Naive thymus-derived CD4-positive, alpha-beta T cell (primary cell): ENCODE measurements at regions not wholly inside any gene's neighbourhood (a gene's known extent, or its start where the extent isn't known, plus 50 kb on each side); places are given as distances from the start of the nearest gene placed in this dataset.

Experiments used
- ATAC-seq: fragments of 150-1000 bp; cut with Tn5 transposase; 2 replicates; pipeline ENCODE4 v1.10.0; 2021; ENCODE audit warnings: mild to moderate bottlenecking, moderate library complexity
- CTCF ChIA-PET: fragments of 350-600 bp; sonication (Branson Sonifier 250); formaldehyde crosslinking; loops from one replicate; lab custom pipeline; 2021; ENCODE audit warnings: antibody characterized with exemption; lab: Charles Lee
- POLR2A ChIA-PET: fragments of 350-600 bp; sonication (Branson Sonifier 250); formaldehyde crosslinking; loops from one replicate; lab custom pipeline; 2021; ENCODE audit warnings: antibody characterized with exemption, inconsistent platforms; lab: Charles Lee
- DNase-seq, 9 donors: peaks; one replicate each; pipeline versions ENCODE4 v3.0.0 to v3.0.0-alpha.2; 2020 to 2022; ENCODE audit warnings: mixed read lengths in 1 of 9
- H3K27ac ChIP-seq: one replicate; pipeline ENCODE4 v1.7.0; 2013; ENCODE audit warnings: mild to moderate bottlenecking, low read depth, low read length, moderate library complexity
- H3K27me3 ChIP-seq, 2 donors: one replicate each; pipeline ENCODE4 v1.7.0; 2013; ENCODE audit warnings: low read length in 2 of 2, mild to moderate bottlenecking in 2 of 2, moderate library complexity in 2 of 2; ENCODE audit not compliant: control insufficient read depth in 2 of 2, insufficient read depth in 2 of 2
- H3K36me3 ChIP-seq, 3 experiments: 1 replicate in 2 of 3; 2 replicates in 1 of 3; pipeline ENCODE4 v1.7.0; 2013; ENCODE audit warnings: low read length in 3 of 3, mild to moderate bottlenecking in 3 of 3, moderate library complexity in 1 of 3; ENCODE audit not compliant: insufficient read depth in 3 of 3, control insufficient read depth in 2 of 3
- H3K4me1 ChIP-seq, 2 donors: one replicate each; pipeline ENCODE4 v1.7.0; 2013; ENCODE audit warnings: low read length in 2 of 2, mild to moderate bottlenecking in 2 of 2, moderate library complexity in 1 of 2; ENCODE audit not compliant: control insufficient read depth in 2 of 2, insufficient read depth in 2 of 2
- H3K4me3 ChIP-seq: 2 replicates; pipeline ENCODE4 v1.7.0; 2013; ENCODE audit warnings: mild to moderate bottlenecking, low read length
- H3K9me3 ChIP-seq, 3 experiments: 1 replicate in 2 of 3; 2 replicates in 1 of 3; pipeline ENCODE4 v1.7.0; 2013; ENCODE audit warnings: low read length in 3 of 3; ENCODE audit not compliant: control insufficient read depth in 2 of 3
- H3K27ac Mint-ChIP-seq, 9 donors: one replicate each; pipeline ENCODE4 v1.8.0; 2020 to 2022; ENCODE audit warnings: mixed read lengths in 9 of 9, mild to moderate bottlenecking in 8 of 9, moderate library complexity in 5 of 9, inconsistent platforms in 2 of 9
- H3K27me3 Mint-ChIP-seq, 5 donors: one replicate each; pipeline ENCODE4 v1.8.0; 2021 to 2022; ENCODE audit warnings: mixed read lengths in 5 of 5, mild to moderate bottlenecking in 1 of 5
- H3K36me3 Mint-ChIP-seq, 5 donors: one replicate each; pipeline ENCODE4 v1.8.0; 2020 to 2022; ENCODE audit warnings: mixed read lengths in 5 of 5, mild to moderate bottlenecking in 3 of 5, inconsistent platforms in 1 of 5
- H3K4me1 Mint-ChIP-seq, 7 donors: one replicate each; pipeline ENCODE4 v1.8.0; 2020 to 2022; ENCODE audit warnings: mixed read lengths in 7 of 7, mild to moderate bottlenecking in 3 of 7, inconsistent platforms in 1 of 7
- H3K4me3 Mint-ChIP-seq, 10 donors: one replicate each; pipeline ENCODE4 v1.8.0; 2020 to 2022; ENCODE audit warnings: mild to moderate bottlenecking in 10 of 10, mixed read lengths in 10 of 10, moderate library complexity in 6 of 10, inconsistent platforms in 2 of 10
- H3K9me3 Mint-ChIP-seq, 11 donors: one replicate each; pipeline ENCODE4 v1.8.0; 2020 to 2022; ENCODE audit warnings: mixed read lengths in 11 of 11, mild to moderate bottlenecking in 4 of 11, inconsistent platforms in 1 of 11, moderate library complexity in 1 of 11
- intact Hi-C, 2 donors: fragments of 100-400 bp; cut with micrococcal nuclease; formaldehyde crosslinking; loops; one replicate each; pipeline ENCODE4 v1.15.1; 2023

- CTCF ChIA-PET, result no interaction called here
- ATAC-seq, result no peak
Measured at GRCh38 chr6:132204591-132204990, 196.7 kb downstream of the MOXD1 start.

GRCh38 chr6:132202574-132202973 lies 198.7 kb downstream of the MOXD1 start:
- H3K4me1 ChIP-seq, result no peaks in the 10 kb centered on the region
- intact Hi-C loops, result loop anchor here in 1 of 2 donors (1.0 kb wide), 1 partner anchor 34 kb away; no protein-coding TSS in a partner anchor
- ATAC-seq (no peak), DNase-seq (no peak)
- H3K27me3 ChIP-seq, result no peaks in the 10 kb centered on the region
- Mint-ChIP-seq H3K9me3 (peaks cover 0 to 4% (median 0%) of the 10 kb centered on the region in 11 donors), H3K27me3 (peaks cover 0 to 20% (median 3%) of the 10 kb centered on the region in 5 donors), H3K4me3 (no peak overlapping the region), H3K4me1 (no peaks in the 10 kb centered on the region), H3K27ac (no peak overlapping the region), H3K36me3 (no peaks in the 10 kb centered on the region)
- H3K36me3 ChIP-seq, result no peaks in the 10 kb centered on the region
- ChIA-PET CTCF (no interaction called here), POLR2A (no interaction called here)
- H3K27ac ChIP-seq, result no peak overlapping the region
- no peaks in the 10 kb centered on the region for H3K9me3 ChIP-seq
- H3K4me3 ChIP-seq, result no peak overlapping the region

More at GRCh38 chr6:132204591-132204990, 196.7 kb downstream of the MOXD1 start:
- H3K36me3 Mint-ChIP-seq, result no peaks in the 10 kb centered on the region
- DNase-seq, result no peak
- POLR2A ChIA-PET, result no interaction called here
- intact Hi-C loops, result no loop called here
- H3K27me3 Mint-ChIP-seq, result peaks cover 5 to 37% (median 7%) of the 10 kb centered on the region in 5 donors
- no peak overlapping the region for H3K4me3 Mint-ChIP-seq
- H3K27ac Mint-ChIP-seq, result no peak overlapping the region
- no peak overlapping the region for H3K4me3 ChIP-seq
- no peaks in the 10 kb centered on the region for H3K4me1 Mint-ChIP-seq
- H3K9me3 Mint-ChIP-seq, result peaks cover 0 to 4% (median 0%) of the 10 kb centered on the region in 11 donors
- H3K9me3 ChIP-seq, result no peaks in the 10 kb centered on the region
- no peaks in the 10 kb centered on the region for H3K36me3 ChIP-seq
- no peaks in the 10 kb centered on the region for H3K27me3 ChIP-seq
- no peak overlapping the region for H3K27ac ChIP-seq
- H3K4me1 ChIP-seq, result no peaks in the 10 kb centered on the region

GRCh38 chr6:132199343-132199742 lies 201.9 kb downstream of the MOXD1 start:
- Histone ChIP-seq H3K4me1 (no peaks in the 10 kb centered on the region), H3K4me3 (no peak overlapping the region), H3K27me3 (no peaks in the 10 kb centered on the region), H3K9me3 (no peaks in the 10 kb centered on the region), H3K27ac (no peak overlapping the region), H3K36me3 (no peaks in the 10 kb centered on the region)
- Mint-ChIP-seq H3K4me1 (no peaks in the 10 kb centered on the region), H3K27ac (no peak overlapping the region), H3K9me3 (peaks cover 0 to 1% (median 0%) of the 10 kb centered on the region in 11 donors), H3K27me3 (peaks cover 0 to 7% (median 0%) of the 10 kb centered on the region in 5 donors), H3K36me3 (no peaks in the 10 kb centered on the region), H3K4me3 (no peak overlapping the region)
- intact Hi-C loops, result no loop called here
- ATAC-seq (no peak), DNase-seq (no peak)
- POLR2A ChIA-PET, result no interaction called here
- CTCF ChIA-PET, result no interaction called here

- Mint-ChIP-seq H3K27me3 (peaks cover 0 to 7% (median 0%) of the 10 kb centered on the region in 5 donors), H3K4me1 (no peaks in the 10 kb centered on the region), H3K4me3 (no peak overlapping the region), H3K9me3 (no peaks in the 10 kb centered on the region), H3K27ac (no peak overlapping the region), H3K36me3 (no peaks in the 10 kb centered on the region)
- intact Hi-C loops, result no loop called here
- H3K9me3 ChIP-seq, result no peaks in the 10 kb centered on the region
- ChIA-PET CTCF (no interaction called here), POLR2A (no interaction called here)
- DNase-seq, result no peak
- no peaks in the 10 kb centered on the region for H3K27me3 ChIP-seq
- no peak for ATAC-seq
- H3K4me1 ChIP-seq, result no peaks in the 10 kb centered on the region
- no peak overlapping the region for H3K4me3 ChIP-seq
- H3K36me3 ChIP-seq, result no peaks in the 10 kb centered on the region
- no peak overlapping the region for H3K27ac ChIP-seq
Measured at GRCh38 chr6:132198896-132199295, 202.4 kb downstream of the MOXD1 start.

GRCh38 chr6:132198040-132198439 lies 203.2 kb downstream of the MOXD1 start:
- no peaks in the 10 kb centered on the region for H3K9me3 ChIP-seq
- no peak overlapping the region for H3K27ac ChIP-seq
- H3K4me1 ChIP-seq, result no peaks in the 10 kb centered on the region
- no peak for ATAC-seq
- peaks cover 0 to 7% (median 0%) of the 10 kb centered on the region in 5 donors for H3K27me3 Mint-ChIP-seq
- H3K36me3 Mint-ChIP-seq, result no peaks in the 10 kb centered on the region
- no peaks in the 10 kb centered on the region for H3K4me1 Mint-ChIP-seq
- POLR2A ChIA-PET, result no interaction called here
- H3K27me3 ChIP-seq, result no peaks in the 10 kb centered on the region
- DNase-seq, result no peak
- intact Hi-C loops, result no loop called here
- H3K36me3 ChIP-seq, result no peaks in the 10 kb centered on the region
- no peak overlapping the region for H3K4me3 ChIP-seq
- no peak overlapping the region for H3K27ac Mint-ChIP-seq
- H3K9me3 Mint-ChIP-seq, result no peaks in the 10 kb centered on the region
- no peak overlapping the region for H3K4me3 Mint-ChIP-seq
- CTCF ChIA-PET, result no interaction called here

- DNase-seq (no peak), ATAC-seq (no peak)
- Histone ChIP-seq H3K27ac (no peak overlapping the region), H3K27me3 (no peaks in the 10 kb centered on the region), H3K4me3 (no peak overlapping the region), H3K36me3 (no peaks in the 10 kb centered on the region), H3K4me1 (no peaks in the 10 kb centered on the region), H3K9me3 (no peaks in the 10 kb centered on the region)
- H3K4me1 Mint-ChIP-seq, result no peaks in the 10 kb centered on the region
- POLR2A ChIA-PET, result no interaction called here
- H3K27ac Mint-ChIP-seq, result no peak overlapping the region
- H3K4me3 Mint-ChIP-seq, result no peak overlapping the region
- H3K9me3 Mint-ChIP-seq, result no peaks in the 10 kb centered on the region
- CTCF ChIA-PET, result no interaction called here
- H3K27me3 Mint-ChIP-seq, result peaks cover 0 to 1% (median 0%) of the 10 kb centered on the region in 5 donors
- H3K36me3 Mint-ChIP-seq, result no peaks in the 10 kb centered on the region
- intact Hi-C loops, result no loop called here
Measured at GRCh38 chr6:132194529-132194928, 206.7 kb downstream of the MOXD1 start.

GRCh38 chr6:132192631-132193030 lies 208.6 kb downstream of the MOXD1 start:
- H3K36me3 ChIP-seq, result no peaks in the 10 kb centered on the region
- intact Hi-C loops, result no loop called here
- no peaks in the 10 kb centered on the region for H3K27me3 ChIP-seq
- Mint-ChIP-seq H3K27me3 (no peaks in the 10 kb centered on the region), H3K9me3 (no peaks in the 10 kb centered on the region), H3K36me3 (no peaks in the 10 kb centered on the region), H3K27ac (no peak overlapping the region), H3K4me3 (no peak overlapping the region), H3K4me1 (no peaks in the 10 kb centered on the region)
- DNase-seq, result no peak
- H3K4me3 ChIP-seq, result no peak overlapping the region
- H3K9me3 ChIP-seq, result no peaks in the 10 kb centered on the region
- no peak overlapping the region for H3K27ac ChIP-seq
- ChIA-PET POLR2A (no interaction called here), CTCF (no interaction called here)
- ATAC-seq, result no peak
- no peaks in the 10 kb centered on the region for H3K4me1 ChIP-seq
